ENCODE measurements at regions not wholly inside any gene's neighbourhood (a gene's known extent, or its start where the extent isn't known, plus 50 kb on each side); places are given as distances from the start of the nearest gene placed in this dataset.
"Not testable (repeated sequence)": the region's sequence is repeated elsewhere in the genome, so short reads cannot be mapped to it uniquely, and the experiment has no call there.

- DNase-seq (ENCODE audit: low read depth in 2 of 3, low spot score in 2 of 3): no peak
These were observed 105.4 kb upstream of the VANGL1 start for GRCh38 chr1:115536279-115536816.

- DNase-seq (ENCODE audit: low read depth in 2 of 3, low spot score in 2 of 3): no peak
These were observed 107.7 kb upstream of the VANGL1 start for GRCh38 chr1:115534106-115534505.

GRCh38 chr1:115531631-115532264 lies 110.0 kb upstream of the VANGL1 start:
- DNase-seq (ENCODE audit: low read depth in 2 of 3, low spot score in 2 of 3): peak in 1 of 3 donors; percentile 12

GRCh38 chr1:115530407-115530806 lies 111.4 kb upstream of the VANGL1 start:
- no peak for DNase-seq (ENCODE audit: low read depth in 2 of 3, low spot score in 2 of 3)

- no peak for DNase-seq (ENCODE audit: low read depth in 2 of 3, low spot score in 2 of 3)
These were observed 112.4 kb upstream of the VANGL1 start for GRCh38 chr1:115529216-115529897.

- DNase-seq (ENCODE audit: low read depth in 2 of 3, low spot score in 2 of 3): not testable (repeated sequence)
These were observed 113.4 kb upstream of the VANGL1 start for GRCh38 chr1:115528336-115528735.

GRCh38 chr1:115527746-115528145 lies 114.0 kb upstream of the VANGL1 start:
- no peak for DNase-seq (ENCODE audit: low read depth in 2 of 3, low spot score in 2 of 3)

GRCh38 chr1:115526900-115527299 lies 114.9 kb upstream of the VANGL1 start:
- DNase-seq (ENCODE audit: low read depth in 2 of 3, low spot score in 2 of 3): no peak

- no peak for DNase-seq (ENCODE audit: low read depth in 2 of 3, low spot score in 2 of 3)
These were observed 117.5 kb upstream of the VANGL1 start for GRCh38 chr1:115524236-115524635.

GRCh38 chr1:115522386-115522785 lies 119.4 kb upstream of the VANGL1 start:
- no peak for DNase-seq (ENCODE audit: low read depth in 2 of 3, low spot score in 2 of 3)

- DNase-seq (ENCODE audit: low read depth in 2 of 3, low spot score in 2 of 3): no peak
These were observed 126.5 kb upstream of the VANGL1 start for GRCh38 chr1:115515270-115515669.

- DNase-seq (ENCODE audit: low read depth in 2 of 3, low spot score in 2 of 3): not testable (repeated sequence)
These were observed 131.5 kb upstream of the VANGL1 start for GRCh38 chr1:115510226-115510625.

GRCh38 chr1:115507901-115508300 lies 133.9 kb upstream of the VANGL1 start:
- DNase-seq (ENCODE audit: low read depth in 2 of 3, low spot score in 2 of 3): no peak

GRCh38 chr1:115506924-115507589 lies 134.7 kb upstream of the VANGL1 start:
- DNase-seq (ENCODE audit: low read depth in 2 of 3, low spot score in 2 of 3): peak in 2 of 3 donors; percentile 18 to 39

- peak in 1 of 3 donors; percentile 9 for DNase-seq (ENCODE audit: low read depth in 2 of 3, low spot score in 2 of 3)
These were observed 135.3 kb upstream of the VANGL1 start for GRCh38 chr1:115506518-115506917.

GRCh38 chr1:115505148-115505571 lies 136.6 kb upstream of the VANGL1 start:
- no peak for DNase-seq (ENCODE audit: low read depth in 2 of 3, low spot score in 2 of 3)

- not testable (repeated sequence) for DNase-seq (ENCODE audit: low read depth in 2 of 3, low spot score in 2 of 3)
These were observed 139.6 kb upstream of the VANGL1 start for GRCh38 chr1:115502183-115502582.

GRCh38 chr1:115501476-115501875 lies 140.3 kb upstream of the VANGL1 start:
- peak in 2 of 3 donors; percentile 33 to 80 for DNase-seq (ENCODE audit: low read depth in 2 of 3, low spot score in 2 of 3)

GRCh38 chr1:115499253-115499652 lies 142.5 kb upstream of the VANGL1 start:
- DNase-seq (ENCODE audit: low read depth in 2 of 3, low spot score in 2 of 3): peak in 1 of 3 donors; percentile 16

- no peak for DNase-seq (ENCODE audit: low read depth in 2 of 3, low spot score in 2 of 3)
These were observed 144.8 kb upstream of the VANGL1 start for GRCh38 chr1:115496904-115497527.

- no peak for DNase-seq (ENCODE audit: low read depth in 2 of 3, low spot score in 2 of 3)
These were observed 146.1 kb upstream of the VANGL1 start for GRCh38 chr1:115495625-115496024.
